Kasumi-1 (cell line): ENCODE measurements at regions not wholly inside any gene's neighbourhood (a gene's known extent, or its start where the extent isn't known, plus 50 kb on each side); places are given as distances from the start of the nearest gene placed in this dataset.
A peak's percentile ranks its signal among the peaks of the same experiment; 100 is the strongest.
"Not testable (repeated sequence)": the region's sequence is repeated elsewhere in the genome, so short reads cannot be mapped to it uniquely, and the experiment has no call there.

Experiments used
- DNase-seq, 2 experiments: peaks; one replicate each; lab custom pipeline; 2025; lab: John Stamatoyannopoulos, UW

DNA sequence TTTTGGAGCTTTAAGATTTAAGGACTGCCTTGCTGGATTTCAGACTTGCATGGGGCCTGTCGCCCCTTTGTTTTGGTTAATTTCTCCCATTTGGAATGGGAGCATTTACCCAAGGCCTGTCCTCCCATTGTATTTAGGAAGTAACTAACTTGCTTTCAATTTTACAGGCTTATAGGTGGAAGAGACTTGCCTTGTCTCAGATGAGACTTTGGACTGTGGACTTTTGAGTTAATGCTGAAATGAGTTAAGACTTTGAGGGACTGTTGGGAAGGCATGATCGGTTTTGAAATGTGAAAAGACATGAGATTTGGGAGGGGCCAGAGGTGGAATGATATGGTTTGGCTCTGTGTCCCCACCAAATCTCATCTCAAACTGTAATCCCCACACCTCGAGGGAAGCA is 56.5 kb upstream of the TNFSF10 start:
- not testable (repeated sequence) for DNase-seq

DNA sequence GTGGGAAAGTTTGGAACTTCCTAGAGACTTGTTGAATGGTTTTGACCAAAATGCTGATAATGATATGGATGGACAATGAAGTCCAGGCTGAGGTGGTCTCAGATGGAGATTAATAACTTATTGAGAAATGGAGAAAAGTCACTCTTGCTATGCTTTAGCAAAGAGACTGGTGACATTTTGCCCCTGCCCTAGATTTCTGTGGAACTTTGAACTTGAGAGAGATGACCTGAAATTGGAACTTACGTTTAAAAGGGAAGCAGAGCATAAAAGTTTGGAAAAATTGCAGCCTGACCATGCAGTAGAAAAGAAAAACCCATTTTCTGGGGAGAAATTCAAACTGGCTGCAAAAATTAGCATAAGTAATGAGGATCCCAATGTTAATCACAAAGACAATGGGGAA is 55.5 kb upstream of the TNFSF10 start:
- not testable (repeated sequence) for DNase-seq

DNA sequence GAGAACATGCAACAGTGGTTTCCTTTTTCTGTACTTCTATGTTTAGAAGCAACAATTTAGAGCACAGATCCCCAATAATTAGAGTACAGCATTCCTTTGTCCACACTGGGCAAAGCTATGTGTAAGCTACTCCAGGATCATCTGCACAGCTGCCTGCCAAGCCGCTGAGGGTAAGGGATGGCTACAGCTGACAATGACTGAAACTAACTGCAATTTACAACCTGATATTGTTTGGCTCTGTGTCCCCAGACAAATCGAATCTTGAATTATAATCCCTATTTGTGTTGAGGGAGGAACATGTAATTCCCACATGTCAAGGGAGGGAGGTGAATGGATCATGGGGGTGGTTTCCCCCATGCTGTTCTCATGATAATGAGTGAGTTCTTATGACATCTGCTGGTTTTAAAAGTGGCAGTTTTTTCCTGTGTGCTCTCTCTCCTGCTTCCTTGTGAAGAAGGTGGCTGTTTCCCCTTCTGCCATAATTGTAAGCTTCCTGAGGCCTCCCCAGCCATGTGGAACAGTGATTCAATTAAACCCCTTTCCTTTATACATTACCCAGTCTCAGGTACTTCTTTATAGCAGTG is 54.8 kb upstream of the TNFSF10 start:
- peak; percentile 20 to 27 for DNase-seq

GRCh38 chr3:172575375-172575774 is 52.1 kb upstream of the TNFSF10 start:
- no peak for DNase-seq

- no peak for DNase-seq
These were observed 50.2 kb upstream of the TNFSF10 start for GRCh38 chr3:172573422-172573821.
